ENCODE measurements at regions not wholly inside any gene's neighbourhood (a gene's known extent, or its start where the extent isn't known, plus 50 kb on each side); places are given as distances from the start of the nearest gene placed in this dataset.

GRCh38 chr5:29568028-29568427 lies 1625.5 kb upstream of the CDH6 start:
- H3K4me3 ChIP-seq (ENCODE audit: low read depth, low read length) = no peak overlapping the region
- TF ChIP-seq CTCF (IDR thresholded peaks at IDR 0.05; ENCODE audit: low read depth, low read length) = no peak

- TF ChIP-seq CTCF (IDR thresholded peaks at IDR 0.05; ENCODE audit: low read depth, low read length) = no peak
- H3K4me3 ChIP-seq (ENCODE audit: low read depth, low read length) = no peak overlapping the region
Measured at GRCh38 chr5:29561564-29561963, 1631.9 kb upstream of the CDH6 start.

- no peak overlapping the region for H3K4me3 ChIP-seq (ENCODE audit: low read depth, low read length)
- no peak for TF ChIP-seq CTCF (IDR thresholded peaks at IDR 0.05; ENCODE audit: low read depth, low read length)
Measured at GRCh38 chr5:29550523-29550922, 1643.0 kb upstream of the CDH6 start.

- TF ChIP-seq CTCF (IDR thresholded peaks at IDR 0.05; ENCODE audit: low read depth, low read length) = no peak
- no peak overlapping the region for H3K4me3 ChIP-seq (ENCODE audit: low read depth, low read length)
Measured at GRCh38 chr5:29548262-29548661, 1645.2 kb upstream of the CDH6 start.

GRCh38 chr5:29547236-29547865 lies 1646.1 kb upstream of the CDH6 start:
- TF ChIP-seq CTCF (IDR thresholded peaks at IDR 0.05; ENCODE audit: low read depth, low read length) = no peak

GRCh38 chr5:29543501-29543900 lies 1650.0 kb upstream of the CDH6 start:
- H3K4me3 ChIP-seq (ENCODE audit: low read depth, low read length) = no peak overlapping the region

More at GRCh38 chr5:29547236-29547865, 1646.1 kb upstream of the CDH6 start:
- no peak overlapping the region for H3K4me3 ChIP-seq (ENCODE audit: low read depth, low read length)

GRCh38 chr5:29524227-29524626 lies 1669.3 kb upstream of the CDH6 start:
- no peak for TF ChIP-seq CTCF (IDR thresholded peaks at IDR 0.05; ENCODE audit: low read depth, low read length)
- no peak overlapping the region for H3K4me3 ChIP-seq (ENCODE audit: low read depth, low read length)

More at GRCh38 chr5:29543501-29543900, 1650.0 kb upstream of the CDH6 start:
- no peak for TF ChIP-seq CTCF (IDR thresholded peaks at IDR 0.05; ENCODE audit: low read depth, low read length)

All from WI38 (cell line).